Astrocyte (in vitro differentiated cells and primary cell): ENCODE measurements at regions not wholly inside any gene's neighbourhood (a gene's known extent, or its start where the extent isn't known, plus 50 kb on each side); places are given as distances from the start of the nearest gene placed in this dataset.

Source experiments
- DNase-seq: peaks from one replicate; pipeline ENCODE4 v3.0.0-alpha.2; 2010; ENCODE audit warnings: low read depth
- FAIRE-seq: peaks from 2 replicates; lab custom pipeline; 2011; peaks lifted over from hg19 to GRCh38; lab: Jason Lieb, UNC
- H2AFZ ChIP-seq: 2 replicates; pipeline ENCODE4 v1.6.0; 2012; ENCODE audit warnings: low read depth, low read length, inconsistent platforms
- H3K27ac ChIP-seq: 2 replicates; pipeline ENCODE4 v1.5.1; 2011; ENCODE audit warnings: low read depth, low read length, inconsistent platforms
- H3K27me3 ChIP-seq: 2 replicates; pipeline ENCODE4 v1.6.0; 2011; ENCODE audit warnings: low read length, inconsistent platforms; ENCODE audit not compliant: insufficient read depth
- H3K36me3 ChIP-seq: 2 replicates; pipeline ENCODE4 v1.5.1; 2011; ENCODE audit warnings: low read length, inconsistent platforms; ENCODE audit not compliant: insufficient read depth
- H3K4me1 ChIP-seq: 2 replicates; pipeline ENCODE4 v1.5.1; 2011; ENCODE audit warnings: low read length, inconsistent platforms; ENCODE audit not compliant: insufficient read depth
- H3K4me2 ChIP-seq: 2 replicates; pipeline ENCODE4 v1.6.0; 2012; ENCODE audit warnings: low read length, inconsistent platforms
- H3K4me3 ChIP-seq: 2 replicates; pipeline ENCODE4 v1.5.1; 2011; ENCODE audit warnings: low read depth, mild to moderate bottlenecking, low read length, inconsistent platforms; ENCODE audit not compliant: insufficient read depth
- H3K79me2 ChIP-seq: 2 replicates; pipeline ENCODE4 v1.6.0; 2012; ENCODE audit warnings: mild to moderate bottlenecking, low read length, inconsistent platforms; ENCODE audit not compliant: insufficient read depth
- H3K9ac ChIP-seq: 2 replicates; pipeline ENCODE4 v1.6.0; 2012; ENCODE audit warnings: mild to moderate bottlenecking, low read length, inconsistent platforms
- H3K9me3 ChIP-seq: 2 replicates; pipeline ENCODE4 v1.5.1; 2012; ENCODE audit warnings: low read depth, mild to moderate bottlenecking, low read length, inconsistent platforms; ENCODE audit not compliant: insufficient read depth
- H4K20me1 ChIP-seq: 2 replicates; pipeline ENCODE4 v1.6.0; 2012; ENCODE audit warnings: low read length, inconsistent platforms; ENCODE audit not compliant: insufficient read depth
- H3K27ac Mint-ChIP-seq: one replicate; pipeline ENCODE4 v1.8.0; 2021; ENCODE audit warnings: mild to moderate bottlenecking, mixed read lengths; ENCODE audit not compliant: unreplicated experiment
- H3K27me3 Mint-ChIP-seq: one replicate; pipeline ENCODE4 v1.8.0; 2021; ENCODE audit warnings: low read depth, mixed read lengths; ENCODE audit not compliant: unreplicated experiment
- H3K36me3 Mint-ChIP-seq: one replicate; pipeline ENCODE4 v1.8.0; 2021; ENCODE audit warnings: low read depth, mixed read lengths; ENCODE audit not compliant: unreplicated experiment
- H3K4me1 Mint-ChIP-seq: one replicate; pipeline ENCODE4 v1.8.0; 2021; ENCODE audit warnings: low read depth, mixed read lengths; ENCODE audit not compliant: unreplicated experiment
- H3K4me3 Mint-ChIP-seq: one replicate; pipeline ENCODE4 v1.8.0; 2021; ENCODE audit warnings: mild to moderate bottlenecking, moderate library complexity, mixed read lengths; ENCODE audit not compliant: unreplicated experiment
- H3K9me3 Mint-ChIP-seq: one replicate; pipeline ENCODE4 v1.8.0; 2021; ENCODE audit warnings: mild to moderate bottlenecking, mixed read lengths; ENCODE audit not compliant: unreplicated experiment
- EZH2 ChIP-seq: IDR thresholded peaks from 2 replicates; pipeline ENCODE4 v1.6.1; 2012; ENCODE audit warnings: mild to moderate bottlenecking, low read length, inconsistent platforms; ENCODE audit not compliant: insufficient read depth
- TF ChIP-seq, protein P1 (sequence below): IDR thresholded peaks from 2 replicates; pipeline ENCODE4 v1.5.1; 2011; ENCODE audit warnings: low read depth, mild to moderate bottlenecking, inconsistent platforms, low read length, moderate library complexity; ENCODE audit not compliant: insufficient read depth

DNA sequence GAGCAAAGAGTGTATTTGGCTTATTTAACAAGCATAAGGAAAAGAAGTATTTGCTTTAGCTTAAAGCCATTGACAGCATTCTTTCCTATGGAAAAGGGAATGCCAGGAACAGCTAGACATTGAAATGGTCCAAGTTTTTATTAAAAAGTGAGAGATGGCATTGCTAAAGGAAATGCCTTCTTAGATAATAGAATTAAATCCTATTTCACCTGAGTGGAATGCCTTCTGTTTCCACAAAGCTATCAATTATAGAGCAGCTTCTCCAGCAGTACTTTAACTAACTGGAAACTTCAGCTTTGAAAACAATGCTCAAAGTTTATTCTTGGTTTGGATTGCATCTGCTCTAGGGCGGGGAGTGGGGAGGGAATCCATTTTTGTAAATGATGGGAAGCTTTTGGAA lies 85.1 kb upstream of the CNKSR3 start:
- Mint-ChIP-seq H3K9me3 (no peaks in the 10 kb centered on the region), H3K4me3 (no peak overlapping the region), H3K4me1 (no peaks in the 10 kb centered on the region), H3K36me3 (no peaks in the 10 kb centered on the region), H3K27ac (no peak overlapping the region), H3K27me3 (peaks cover 3% of the 10 kb centered on the region)
- Histone ChIP-seq H3K4me2 (no peak overlapping the region), H3K4me3 (no peak overlapping the region), H3K9ac (no peak overlapping the region), H4K20me1 (no peaks in the 10 kb centered on the region), H3K27ac (no peak overlapping the region), H3K79me2 (no peaks in the 10 kb centered on the region), H3K36me3 (no peaks in the 10 kb centered on the region), H3K4me1 (no peaks in the 10 kb centered on the region), H2AFZ (no peak overlapping the region), H3K27me3 (no peaks in the 10 kb centered on the region), H3K9me3 (no peaks in the 10 kb centered on the region)
- DNase-seq: no peak
- TF ChIP-seq, protein P1, sequence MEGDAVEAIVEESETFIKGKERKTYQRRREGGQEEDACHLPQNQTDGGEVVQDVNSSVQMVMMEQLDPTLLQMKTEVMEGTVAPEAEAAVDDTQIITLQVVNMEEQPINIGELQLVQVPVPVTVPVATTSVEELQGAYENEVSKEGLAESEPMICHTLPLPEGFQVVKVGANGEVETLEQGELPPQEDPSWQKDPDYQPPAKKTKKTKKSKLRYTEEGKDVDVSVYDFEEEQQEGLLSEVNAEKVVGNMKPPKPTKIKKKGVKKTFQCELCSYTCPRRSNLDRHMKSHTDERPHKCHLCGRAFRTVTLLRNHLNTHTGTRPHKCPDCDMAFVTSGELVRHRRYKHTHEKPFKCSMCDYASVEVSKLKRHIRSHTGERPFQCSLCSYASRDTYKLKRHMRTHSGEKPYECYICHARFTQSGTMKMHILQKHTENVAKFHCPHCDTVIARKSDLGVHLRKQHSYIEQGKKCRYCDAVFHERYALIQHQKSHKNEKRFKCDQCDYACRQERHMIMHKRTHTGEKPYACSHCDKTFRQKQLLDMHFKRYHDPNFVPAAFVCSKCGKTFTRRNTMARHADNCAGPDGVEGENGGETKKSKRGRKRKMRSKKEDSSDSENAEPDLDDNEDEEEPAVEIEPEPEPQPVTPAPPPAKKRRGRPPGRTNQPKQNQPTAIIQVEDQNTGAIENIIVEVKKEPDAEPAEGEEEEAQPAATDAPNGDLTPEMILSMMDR: no peak
- no peak for TF ChIP-seq EZH2
- FAIRE-seq: no peak

DNA sequence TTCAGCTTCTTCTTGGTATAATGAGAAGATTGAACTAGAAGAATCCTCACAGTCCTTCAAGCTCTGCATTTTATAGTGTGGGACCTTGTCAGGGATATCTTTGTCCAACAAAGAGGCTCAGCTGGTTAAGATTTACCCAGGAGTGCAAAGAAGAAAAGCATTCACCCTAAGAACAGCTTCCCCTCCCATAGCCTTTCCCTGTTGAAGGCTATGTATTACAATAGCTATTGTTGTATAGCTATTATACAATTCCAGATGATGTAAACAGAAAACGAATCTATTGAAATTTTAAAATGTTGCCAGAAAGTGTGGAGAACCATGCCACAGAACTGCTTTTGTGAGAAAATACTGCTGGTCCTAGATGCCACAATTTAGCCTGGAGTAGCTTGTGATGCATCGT lies 85.5 kb upstream of the CNKSR3 start:
- H3K79me2 ChIP-seq: no peaks in the 10 kb centered on the region
- Mint-ChIP-seq H3K4me3 (no peak overlapping the region), H3K9me3 (no peaks in the 10 kb centered on the region), H3K4me1 (no peaks in the 10 kb centered on the region), H3K36me3 (no peaks in the 10 kb centered on the region), H3K27me3 (peaks cover 3% of the 10 kb centered on the region), H3K27ac (no peak overlapping the region)
- DNase-seq (no peak), FAIRE-seq (no peak)
- no peaks in the 10 kb centered on the region for H3K4me1 ChIP-seq
- no peak overlapping the region for H2AFZ ChIP-seq
- no peak overlapping the region for H3K9ac ChIP-seq
- no peak overlapping the region for H3K4me3 ChIP-seq
- H3K4me2 ChIP-seq: no peak overlapping the region
- no peaks in the 10 kb centered on the region for H3K36me3 ChIP-seq
- H4K20me1 ChIP-seq: no peaks in the 10 kb centered on the region
- no peaks in the 10 kb centered on the region for H3K9me3 ChIP-seq
- H3K27me3 ChIP-seq: no peaks in the 10 kb centered on the region
- no peak for TF ChIP-seq EZH2
- TF ChIP-seq, protein P1: no peak
- no peak overlapping the region for H3K27ac ChIP-seq

DNA sequence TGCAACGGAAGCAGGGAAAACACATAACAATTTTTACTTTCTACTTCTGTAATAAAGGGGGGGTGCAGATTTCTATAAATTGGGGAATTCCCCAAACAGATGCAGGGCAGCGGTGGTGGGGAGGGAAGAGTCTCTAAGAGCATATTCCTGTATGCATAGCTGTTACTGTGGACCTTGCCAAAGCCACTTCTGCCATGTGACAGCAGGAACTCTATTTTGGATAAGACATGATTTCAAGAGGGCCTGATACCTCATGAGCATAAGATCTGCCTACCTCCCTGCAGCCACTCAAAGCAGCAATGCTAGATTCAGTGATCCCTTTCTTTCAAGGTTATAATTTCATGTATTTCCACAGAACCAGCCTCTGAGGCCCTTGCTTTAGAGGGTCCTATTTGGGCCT lies 86.2 kb upstream of the CNKSR3 start:
- Histone ChIP-seq H3K27ac (no peak overlapping the region), H4K20me1 (no peaks in the 10 kb centered on the region), H3K36me3 (no peaks in the 10 kb centered on the region), H3K4me3 (no peak overlapping the region), H3K79me2 (no peaks in the 10 kb centered on the region), H2AFZ (no peak overlapping the region), H3K9me3 (no peaks in the 10 kb centered on the region), H3K4me2 (no peak overlapping the region), H3K4me1 (no peaks in the 10 kb centered on the region), H3K27me3 (no peaks in the 10 kb centered on the region), H3K9ac (no peak overlapping the region)
- DNase-seq (no peak), FAIRE-seq (no peak)
- no peaks in the 10 kb centered on the region for H3K36me3 Mint-ChIP-seq
- no peak overlapping the region for H3K4me3 Mint-ChIP-seq
- no peaks in the 10 kb centered on the region for H3K4me1 Mint-ChIP-seq
- H3K9me3 Mint-ChIP-seq: no peaks in the 10 kb centered on the region
- TF ChIP-seq, protein P1: no peak
- no peak for TF ChIP-seq EZH2
- H3K27me3 Mint-ChIP-seq: peaks cover 3% of the 10 kb centered on the region
- no peak overlapping the region for H3K27ac Mint-ChIP-seq
